ENCODE measurements at regions not wholly inside any gene's neighbourhood (a gene's known extent, or its start where the extent isn't known, plus 50 kb on each side); places are given as distances from the start of the nearest gene placed in this dataset.

GRCh38 chr16:65546353-65546791 is 424.5 kb upstream of the CDH11 start:
- ATAC-seq (ENCODE audit: low read depth) (no peak), DNase-seq (ENCODE audit: low spot score) (no peak)
- no peaks in the 10 kb centered on the region for H3K9me3 ChIP-seq (ENCODE audit: severe bottlenecking)
- no peak overlapping the region for H3K4me3 ChIP-seq (ENCODE audit: severe bottlenecking)
- peak overlapping the region; percentile 78 for H3K27ac ChIP-seq (ENCODE audit: poor library complexity, severe bottlenecking)
- no peaks in the 10 kb centered on the region for H3K36me3 ChIP-seq (ENCODE audit: low read depth)
- H3K27me3 ChIP-seq (ENCODE audit: insufficient read depth, poor library complexity, severe bottlenecking): no peaks in the 10 kb centered on the region
- peaks cover 15% of the 10 kb centered on the region for H3K4me1 ChIP-seq (ENCODE audit: insufficient read depth, poor library complexity, severe bottlenecking)
- TF ChIP-seq CTCF (IDR thresholded peaks at IDR 0.05; ENCODE audit: poor library complexity, severe bottlenecking): no peak

GRCh38 chr16:65545413-65545956 is 423.6 kb upstream of the CDH11 start:
- H3K9me3 ChIP-seq (ENCODE audit: severe bottlenecking): no peaks in the 10 kb centered on the region
- H3K4me1 ChIP-seq (ENCODE audit: insufficient read depth, poor library complexity, severe bottlenecking): peaks cover 15% of the 10 kb centered on the region
- H3K36me3 ChIP-seq (ENCODE audit: low read depth): no peaks in the 10 kb centered on the region
- TF ChIP-seq CTCF (IDR thresholded peaks at IDR 0.05; ENCODE audit: poor library complexity, severe bottlenecking): no peak
- ATAC-seq (ENCODE audit: low read depth) (no peak), DNase-seq (ENCODE audit: low spot score) (no peak)
- H3K4me3 ChIP-seq (ENCODE audit: severe bottlenecking): no peak overlapping the region
- H3K27ac ChIP-seq (ENCODE audit: poor library complexity, severe bottlenecking): no peak overlapping the region
- H3K27me3 ChIP-seq (ENCODE audit: insufficient read depth, poor library complexity, severe bottlenecking): no peaks in the 10 kb centered on the region

- ATAC-seq (ENCODE audit: low read depth): no peak
- Histone ChIP-seq H3K27ac (ENCODE audit: poor library complexity, severe bottlenecking) (no peak overlapping the region), H3K27me3 (ENCODE audit: insufficient read depth, poor library complexity, severe bottlenecking) (no peaks in the 10 kb centered on the region), H3K4me3 (ENCODE audit: severe bottlenecking) (no peak overlapping the region), H3K36me3 (ENCODE audit: low read depth) (no peaks in the 10 kb centered on the region), H3K9me3 (ENCODE audit: severe bottlenecking) (no peaks in the 10 kb centered on the region), H3K4me1 (ENCODE audit: insufficient read depth, poor library complexity, severe bottlenecking) (peaks cover 15% of the 10 kb centered on the region)
- no peak for TF ChIP-seq CTCF (IDR thresholded peaks at IDR 0.05; ENCODE audit: poor library complexity, severe bottlenecking)
- DNase-seq (ENCODE audit: low spot score): no peak
Measured at GRCh38 chr16:65543781-65544740, 422.2 kb upstream of the CDH11 start.

GRCh38 chr16:65541646-65542045 is 419.8 kb upstream of the CDH11 start:
- TF ChIP-seq CTCF (IDR thresholded peaks at IDR 0.05; ENCODE audit: poor library complexity, severe bottlenecking): no peak
- Histone ChIP-seq H3K27ac (ENCODE audit: poor library complexity, severe bottlenecking) (no peak overlapping the region), H3K4me1 (ENCODE audit: insufficient read depth, poor library complexity, severe bottlenecking) (no peaks in the 10 kb centered on the region), H3K36me3 (ENCODE audit: low read depth) (no peaks in the 10 kb centered on the region), H3K27me3 (ENCODE audit: insufficient read depth, poor library complexity, severe bottlenecking) (no peaks in the 10 kb centered on the region), H3K9me3 (ENCODE audit: severe bottlenecking) (no peaks in the 10 kb centered on the region), H3K4me3 (ENCODE audit: severe bottlenecking) (no peak overlapping the region)
- ATAC-seq (ENCODE audit: low read depth): no peak
- DNase-seq (ENCODE audit: low spot score): no peak

GRCh38 chr16:65540901-65541300 is 419.0 kb upstream of the CDH11 start:
- no peaks in the 10 kb centered on the region for H3K36me3 ChIP-seq (ENCODE audit: low read depth)
- TF ChIP-seq CTCF (IDR thresholded peaks at IDR 0.05; ENCODE audit: poor library complexity, severe bottlenecking): no peak
- no peaks in the 10 kb centered on the region for H3K9me3 ChIP-seq (ENCODE audit: severe bottlenecking)
- ATAC-seq (ENCODE audit: low read depth): no peak
- no peak for DNase-seq (ENCODE audit: low spot score)
- H3K27ac ChIP-seq (ENCODE audit: poor library complexity, severe bottlenecking): no peak overlapping the region
- no peaks in the 10 kb centered on the region for H3K27me3 ChIP-seq (ENCODE audit: insufficient read depth, poor library complexity, severe bottlenecking)
- H3K4me3 ChIP-seq (ENCODE audit: severe bottlenecking): no peak overlapping the region
- H3K4me1 ChIP-seq (ENCODE audit: insufficient read depth, poor library complexity, severe bottlenecking): no peaks in the 10 kb centered on the region
